Right atrium auricular region (tissue), 2 donors: ENCODE measurements at regions not wholly inside any gene's neighbourhood (a gene's known extent, or its start where the extent isn't known, plus 50 kb on each side); places are given as distances from the start of the nearest gene placed in this dataset.

Source experiments
- DNase-seq: peaks from one replicate; pipeline ENCODE4 v3.0.0-alpha.2; 2019; ENCODE audit warnings: low spot score
- H3K27ac ChIP-seq, 2 donors: fragments of 200-600 bp; sonication (generic); 1 replicate in 1 of 2; 2 replicates in 1 of 2; pipeline ENCODE4 v1.5.1; 2016 to 2019
- H3K27me3 ChIP-seq, 2 donors: fragments of 200-600 bp; sonication (generic); one replicate each; pipeline versions ENCODE4 v1.5.1 to v1.6.0; 2017 to 2019
- H3K36me3 ChIP-seq: fragments of 200-600 bp; sonication (generic); one replicate; pipeline ENCODE4 v1.5.1; 2016
- H3K4me1 ChIP-seq, 2 donors: fragments of 200-600 bp; sonication (generic); one replicate each; pipeline versions ENCODE4 v1.5.1 to v1.6.0; 2017 to 2019
- H3K4me3 ChIP-seq, 2 donors: fragments of 200-600 bp; sonication (generic); 1 replicate in 1 of 2; 2 replicates in 1 of 2; pipeline ENCODE4 v1.5.1; 2017 to 2019; ENCODE audit warnings: mild to moderate bottlenecking in 1 of 2, moderate library complexity in 1 of 2
- H3K9me3 ChIP-seq, 2 donors: fragments of 200-600 bp; sonication (generic); one replicate each; pipeline ENCODE4 v1.5.1; 2019
- TF ChIP-seq, protein P1 (sequence below), 2 donors: fragments of 200-600 bp; sonication (generic); IDR thresholded peaks; one replicate each; pipeline ENCODE4 v1.5.1; 2019; ENCODE audit warnings: antibody characterized with exemption in 2 of 2

- H3K4me3 ChIP-seq, result no peak overlapping the region
- no peak for DNase-seq
- TF ChIP-seq, protein P1, sequence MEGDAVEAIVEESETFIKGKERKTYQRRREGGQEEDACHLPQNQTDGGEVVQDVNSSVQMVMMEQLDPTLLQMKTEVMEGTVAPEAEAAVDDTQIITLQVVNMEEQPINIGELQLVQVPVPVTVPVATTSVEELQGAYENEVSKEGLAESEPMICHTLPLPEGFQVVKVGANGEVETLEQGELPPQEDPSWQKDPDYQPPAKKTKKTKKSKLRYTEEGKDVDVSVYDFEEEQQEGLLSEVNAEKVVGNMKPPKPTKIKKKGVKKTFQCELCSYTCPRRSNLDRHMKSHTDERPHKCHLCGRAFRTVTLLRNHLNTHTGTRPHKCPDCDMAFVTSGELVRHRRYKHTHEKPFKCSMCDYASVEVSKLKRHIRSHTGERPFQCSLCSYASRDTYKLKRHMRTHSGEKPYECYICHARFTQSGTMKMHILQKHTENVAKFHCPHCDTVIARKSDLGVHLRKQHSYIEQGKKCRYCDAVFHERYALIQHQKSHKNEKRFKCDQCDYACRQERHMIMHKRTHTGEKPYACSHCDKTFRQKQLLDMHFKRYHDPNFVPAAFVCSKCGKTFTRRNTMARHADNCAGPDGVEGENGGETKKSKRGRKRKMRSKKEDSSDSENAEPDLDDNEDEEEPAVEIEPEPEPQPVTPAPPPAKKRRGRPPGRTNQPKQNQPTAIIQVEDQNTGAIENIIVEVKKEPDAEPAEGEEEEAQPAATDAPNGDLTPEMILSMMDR (IDR thresholded peaks at IDR 0.05), result no peak
Observed at GRCh38 chr20:7622399-7622961, 317.8 kb downstream of the HAO1 start.

DNA sequence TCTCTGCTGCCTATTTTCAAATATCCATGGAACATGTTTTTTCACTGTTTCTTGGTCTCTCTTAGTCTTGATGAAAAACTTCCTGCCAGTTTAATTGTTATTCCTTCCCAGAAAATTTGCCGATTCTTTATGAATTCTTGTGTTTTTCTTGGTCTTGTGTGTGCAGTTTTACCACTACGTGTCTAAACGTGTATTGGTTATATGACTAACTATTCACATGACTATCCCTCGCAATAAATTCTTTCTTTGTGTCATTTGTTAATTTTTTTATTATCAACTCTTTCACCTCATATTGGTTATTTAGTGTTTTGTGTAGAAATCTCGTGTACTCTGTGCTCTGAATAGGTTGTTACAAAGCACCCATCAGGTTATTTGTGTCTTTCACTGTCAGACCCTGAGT lies 315.4 kb downstream of the HAO1 start:
- H3K9me3 ChIP-seq, result no peaks in the 10 kb centered on the region
- H3K4me3 ChIP-seq, result no peak overlapping the region
- no peak for DNase-seq
- no peaks in the 10 kb centered on the region for H3K4me1 ChIP-seq
- no peaks in the 10 kb centered on the region for H3K36me3 ChIP-seq
- H3K27me3 ChIP-seq, result no peaks in the 10 kb centered on the region
- TF ChIP-seq, protein P1 (IDR thresholded peaks at IDR 0.05), result no peak
- no peak overlapping the region for H3K27ac ChIP-seq

More at GRCh38 chr20:7622399-7622961, 317.8 kb downstream of the HAO1 start:
- H3K9me3 ChIP-seq, result no peaks in the 10 kb centered on the region
- no peaks in the 10 kb centered on the region for H3K27me3 ChIP-seq
- no peak overlapping the region for H3K27ac ChIP-seq
- H3K36me3 ChIP-seq, result no peaks in the 10 kb centered on the region
- no peaks in the 10 kb centered on the region for H3K4me1 ChIP-seq

GRCh38 chr20:7627734-7628663 lies 312.3 kb downstream of the HAO1 start:
- Histone ChIP-seq H3K4me3 (no peak overlapping the region), H3K27ac (no peak overlapping the region), H3K9me3 (no peaks in the 10 kb centered on the region), H3K27me3 (no peaks in the 10 kb centered on the region), H3K36me3 (no peaks in the 10 kb centered on the region), H3K4me1 (no peaks in the 10 kb centered on the region)
- TF ChIP-seq, protein P1 (IDR thresholded peaks at IDR 0.05), result no peak
- no peak for DNase-seq

- TF ChIP-seq, protein P1 (IDR thresholded peaks at IDR 0.05), result no peak
- H3K27ac ChIP-seq, result no peak overlapping the region
- H3K27me3 ChIP-seq, result no peaks in the 10 kb centered on the region
- H3K9me3 ChIP-seq, result no peaks in the 10 kb centered on the region
- H3K4me1 ChIP-seq, result no peaks in the 10 kb centered on the region
- no peaks in the 10 kb centered on the region for H3K36me3 ChIP-seq
- no peak for DNase-seq
- H3K4me3 ChIP-seq, result no peak overlapping the region
Observed at GRCh38 chr20:7629880-7630279, 310.4 kb downstream of the HAO1 start.

DNA sequence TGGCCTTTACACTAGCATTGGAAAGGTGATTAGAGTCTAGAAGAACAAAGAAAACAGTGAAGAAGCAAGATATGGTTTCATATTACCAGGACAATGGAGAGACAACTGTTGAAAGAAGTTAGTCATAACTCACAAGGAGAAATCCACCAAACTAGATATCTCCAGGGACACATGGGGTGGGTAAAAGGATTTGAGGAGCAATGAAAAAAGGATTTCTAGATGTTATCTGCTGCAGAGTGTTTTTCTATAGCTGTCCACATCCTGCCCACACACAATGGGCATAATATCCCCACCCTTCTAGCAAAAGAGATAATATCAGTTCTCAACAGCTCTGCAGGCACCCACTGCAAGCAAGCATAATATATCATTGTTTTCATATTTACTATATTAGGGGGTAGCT lies 303.1 kb downstream of the HAO1 start:
- no peak overlapping the region for H3K4me3 ChIP-seq
- TF ChIP-seq, protein P1 (IDR thresholded peaks at IDR 0.05), result no peak
- H3K36me3 ChIP-seq, result no peaks in the 10 kb centered on the region
- no peaks in the 10 kb centered on the region for H3K27me3 ChIP-seq
- no peak for DNase-seq
- no peak overlapping the region for H3K27ac ChIP-seq
- no peaks in the 10 kb centered on the region for H3K9me3 ChIP-seq
- no peaks in the 10 kb centered on the region for H3K4me1 ChIP-seq
